ENCODE measurements at regions not wholly inside any gene's neighbourhood (a gene's known extent, or its start where the extent isn't known, plus 50 kb on each side); places are given as distances from the start of the nearest gene placed in this dataset.

DNA sequence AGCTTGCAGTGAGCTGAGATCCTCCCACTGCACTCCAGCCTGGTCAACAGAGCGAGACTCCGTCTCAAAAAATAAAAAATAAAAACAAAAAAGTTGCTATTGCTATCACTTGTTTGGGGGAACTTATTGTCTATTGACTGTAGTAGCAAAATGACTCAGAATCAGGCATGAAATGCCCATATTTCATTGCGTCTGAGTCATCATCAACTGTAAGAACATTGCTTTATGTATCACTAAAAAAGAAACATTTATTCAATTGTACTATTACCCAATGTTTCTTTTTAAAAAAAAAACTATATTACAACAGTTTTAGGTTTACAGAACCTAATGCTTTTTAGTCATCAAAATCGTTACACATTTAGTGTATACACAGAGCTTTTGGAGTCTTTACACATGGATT, 91.0 kb upstream of the FMN2 start:
- Histone ChIP-seq H3K4me3 (no peak overlapping the region), H3K27me3 (no peaks in the 10 kb centered on the region)
- intact Hi-C loops (cut with DNase I): no loop called here

DNA sequence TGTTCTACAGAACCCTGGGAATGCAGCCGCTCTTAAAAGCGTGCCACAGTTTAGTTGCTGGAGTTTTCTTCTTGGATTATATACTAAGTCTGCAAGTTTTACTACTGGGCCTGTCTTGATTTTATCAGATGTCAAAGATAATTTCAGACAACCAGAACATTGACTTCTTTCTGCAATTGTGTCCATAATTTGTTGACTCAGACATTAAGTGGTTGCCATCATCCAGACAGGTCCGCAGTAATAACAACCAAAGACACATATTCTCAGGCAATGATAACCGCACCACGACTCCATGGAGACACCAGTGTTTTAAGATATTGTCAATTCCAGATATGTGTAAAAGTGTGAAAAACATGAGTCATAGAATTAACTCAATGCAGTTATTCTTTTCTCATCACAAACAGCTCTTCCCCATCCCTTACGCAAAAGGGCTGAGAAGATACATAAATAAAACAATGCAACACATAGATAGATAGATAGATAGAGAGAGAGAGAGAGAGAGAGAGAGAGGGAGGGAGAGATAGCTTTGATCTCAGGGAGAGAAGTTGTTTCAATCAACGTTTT, 90.4 kb upstream of the FMN2 start:
- H3K27me3 ChIP-seq: no peaks in the 10 kb centered on the region
- no peak overlapping the region for H3K27ac ChIP-seq
- DNase-seq: no peak
- TF ChIP-seq EP300 (IDR thresholded peaks at IDR 0.05) (no peak), POLR2A (IDR thresholded peaks at IDR 0.05) (no peak)
- TF ChIP-seq, protein P1, sequence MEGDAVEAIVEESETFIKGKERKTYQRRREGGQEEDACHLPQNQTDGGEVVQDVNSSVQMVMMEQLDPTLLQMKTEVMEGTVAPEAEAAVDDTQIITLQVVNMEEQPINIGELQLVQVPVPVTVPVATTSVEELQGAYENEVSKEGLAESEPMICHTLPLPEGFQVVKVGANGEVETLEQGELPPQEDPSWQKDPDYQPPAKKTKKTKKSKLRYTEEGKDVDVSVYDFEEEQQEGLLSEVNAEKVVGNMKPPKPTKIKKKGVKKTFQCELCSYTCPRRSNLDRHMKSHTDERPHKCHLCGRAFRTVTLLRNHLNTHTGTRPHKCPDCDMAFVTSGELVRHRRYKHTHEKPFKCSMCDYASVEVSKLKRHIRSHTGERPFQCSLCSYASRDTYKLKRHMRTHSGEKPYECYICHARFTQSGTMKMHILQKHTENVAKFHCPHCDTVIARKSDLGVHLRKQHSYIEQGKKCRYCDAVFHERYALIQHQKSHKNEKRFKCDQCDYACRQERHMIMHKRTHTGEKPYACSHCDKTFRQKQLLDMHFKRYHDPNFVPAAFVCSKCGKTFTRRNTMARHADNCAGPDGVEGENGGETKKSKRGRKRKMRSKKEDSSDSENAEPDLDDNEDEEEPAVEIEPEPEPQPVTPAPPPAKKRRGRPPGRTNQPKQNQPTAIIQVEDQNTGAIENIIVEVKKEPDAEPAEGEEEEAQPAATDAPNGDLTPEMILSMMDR (IDR thresholded peaks at IDR 0.05): no peak
- H3K4me3 ChIP-seq: no peak overlapping the region
- WGBS, 3 donors: 72 to 78% (median 75%) methylated on average over 7 of the region's 7 CpGs
- no peaks in the 10 kb centered on the region for H3K36me3 ChIP-seq
- peaks cover 0 to 7% of the 10 kb centered on the region in 2 donors for H3K9me3 ChIP-seq
- H3K4me1 ChIP-seq (ENCODE audit: insufficient read depth): peaks cover 4% of the 10 kb centered on the region
- intact Hi-C loops (cut with DNase I): no loop called here

More for the DNA sequence above, 91.0 kb upstream of the FMN2 start:
- Histone ChIP-seq H3K27ac (no peak overlapping the region), H3K36me3 (no peaks in the 10 kb centered on the region), H3K4me1 (ENCODE audit: insufficient read depth) (peaks cover 4% of the 10 kb centered on the region), H3K9me3 (peaks cover 0 to 7% of the 10 kb centered on the region in 2 donors)
- TF ChIP-seq, protein P1 (IDR thresholded peaks at IDR 0.05): no peak
- TF ChIP-seq EP300 (IDR thresholded peaks at IDR 0.05) (no peak), POLR2A (IDR thresholded peaks at IDR 0.05) (no peak)
- no peak for DNase-seq
- WGBS, 3 donors: 48 to 61% (median 58%) methylated on average over 4 of the region's 4 CpGs

DNA sequence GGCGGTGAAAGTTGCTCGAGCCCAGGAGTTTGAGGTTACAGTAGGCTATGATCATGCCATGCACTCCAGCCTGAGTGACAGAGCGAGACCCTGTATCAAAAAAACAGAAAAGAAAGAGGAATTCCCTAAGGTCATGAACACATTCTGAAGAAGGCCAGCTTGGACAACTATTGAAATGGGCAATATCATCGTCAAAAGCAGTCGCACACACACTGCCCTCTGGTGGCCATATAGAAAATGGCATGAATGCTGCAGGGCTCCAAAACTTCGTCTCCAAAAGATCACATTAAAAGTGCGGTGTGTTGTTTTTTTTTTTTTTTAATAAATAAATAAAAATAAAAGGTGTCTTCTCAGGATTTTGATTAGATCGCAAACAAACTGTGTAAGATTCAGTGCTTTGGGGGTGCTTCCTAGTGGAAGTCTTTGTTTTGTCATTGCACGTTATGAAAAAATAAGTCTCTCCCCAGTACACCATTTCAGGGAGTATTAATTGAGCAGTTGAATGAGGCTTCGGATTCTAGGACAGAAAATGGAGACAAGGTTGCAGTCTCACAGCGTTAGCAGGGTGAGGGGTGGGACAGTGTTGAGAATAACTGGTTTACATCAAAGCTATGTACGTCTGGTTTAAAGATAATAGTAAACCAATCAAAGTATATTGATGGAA, 87.5 kb upstream of the FMN2 start:
- H3K27me3 ChIP-seq: no peaks in the 10 kb centered on the region
- H3K27ac ChIP-seq: no peak overlapping the region
- no peaks in the 10 kb centered on the region for H3K4me1 ChIP-seq (ENCODE audit: insufficient read depth)
- TF ChIP-seq POLR2A (IDR thresholded peaks at IDR 0.05) (no peak), EP300 (IDR thresholded peaks at IDR 0.05) (no peak)
- TF ChIP-seq, protein P1 (IDR thresholded peaks at IDR 0.05): no peak
- no peaks in the 10 kb centered on the region for H3K36me3 ChIP-seq
- H3K4me3 ChIP-seq: no peak overlapping the region
- WGBS, 3 donors: 63 to 68% (median 68%) methylated on average over 12 of the region's 12 CpGs
- intact Hi-C loops (cut with DNase I): no loop called here
- no peak for DNase-seq
- no peaks in the 10 kb centered on the region for H3K9me3 ChIP-seq

DNA sequence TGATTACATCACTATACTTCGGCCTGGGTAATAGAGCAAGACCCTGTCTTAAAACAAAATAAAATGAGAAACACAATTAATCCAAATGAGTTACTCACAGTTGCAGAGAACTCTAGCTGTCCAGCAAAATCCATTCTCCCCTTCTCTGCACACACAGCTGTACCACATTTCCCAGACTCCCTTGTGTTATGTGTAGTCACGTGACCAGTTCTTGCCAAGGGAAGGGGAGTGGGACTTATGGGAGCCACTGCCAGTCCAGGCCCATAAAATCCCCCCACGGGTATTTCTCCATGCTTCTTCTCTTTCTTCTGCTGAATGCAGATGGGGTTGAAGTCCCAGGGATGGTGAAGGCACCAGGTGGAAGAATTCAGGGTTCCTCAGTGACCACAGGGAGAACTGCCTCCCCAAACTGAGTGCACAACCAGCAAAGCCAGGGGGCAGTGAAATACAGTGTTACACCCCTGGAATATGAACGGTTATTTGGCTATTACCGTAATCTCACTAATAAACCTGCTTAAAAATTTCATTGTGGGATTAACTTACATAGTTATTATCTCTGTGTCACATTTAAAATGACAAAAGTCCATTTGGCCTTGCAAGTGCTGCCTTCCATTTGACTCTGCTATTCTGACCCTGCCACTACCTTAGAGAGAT, 85.6 kb upstream of the FMN2 start:
- H3K27me3 ChIP-seq: no peaks in the 10 kb centered on the region
- no peaks in the 10 kb centered on the region for H3K4me1 ChIP-seq (ENCODE audit: insufficient read depth)

More for the DNA sequence above, 85.6 kb upstream of the FMN2 start:
- H3K9me3 ChIP-seq: no peaks in the 10 kb centered on the region
- no peak overlapping the region for H3K27ac ChIP-seq
- H3K4me3 ChIP-seq: no peak overlapping the region
- DNase-seq: no peak
- intact Hi-C loops (cut with DNase I): no loop called here
- no peak for TF ChIP-seq EP300 (IDR thresholded peaks at IDR 0.05)
- TF ChIP-seq, protein P1 (IDR thresholded peaks at IDR 0.05): no peak
- TF ChIP-seq POLR2A (IDR thresholded peaks at IDR 0.05): no peak
- H3K36me3 ChIP-seq: no peaks in the 10 kb centered on the region
- 73 to 75% (median 74%) methylated on average over 5 of the region's 5 CpGs for WGBS, 3 donors

All from ovary (tissue), 7 donors.